Epithelial cell of proximal tubule (primary cell): ENCODE measurements at regions not wholly inside any gene's neighbourhood (a gene's known extent, or its start where the extent isn't known, plus 50 kb on each side); places are given as distances from the start of the nearest gene placed in this dataset.

Source experiments
- DNase-seq: peaks from one replicate; pipeline ENCODE4 v3.0.0-alpha.2; 2011; ENCODE audit warnings: low read depth
- H3K4me3 ChIP-seq: 2 replicates; pipeline ENCODE4 v1.5.1; 2011; ENCODE audit warnings: low read depth, mild to moderate bottlenecking, low read length
- CTCF ChIP-seq: conservative IDR thresholded peaks from 2 replicates; pipeline ENCODE4 v1.5.1; 2012; ENCODE audit warnings: low read depth, mild to moderate bottlenecking, low read length

DNA sequence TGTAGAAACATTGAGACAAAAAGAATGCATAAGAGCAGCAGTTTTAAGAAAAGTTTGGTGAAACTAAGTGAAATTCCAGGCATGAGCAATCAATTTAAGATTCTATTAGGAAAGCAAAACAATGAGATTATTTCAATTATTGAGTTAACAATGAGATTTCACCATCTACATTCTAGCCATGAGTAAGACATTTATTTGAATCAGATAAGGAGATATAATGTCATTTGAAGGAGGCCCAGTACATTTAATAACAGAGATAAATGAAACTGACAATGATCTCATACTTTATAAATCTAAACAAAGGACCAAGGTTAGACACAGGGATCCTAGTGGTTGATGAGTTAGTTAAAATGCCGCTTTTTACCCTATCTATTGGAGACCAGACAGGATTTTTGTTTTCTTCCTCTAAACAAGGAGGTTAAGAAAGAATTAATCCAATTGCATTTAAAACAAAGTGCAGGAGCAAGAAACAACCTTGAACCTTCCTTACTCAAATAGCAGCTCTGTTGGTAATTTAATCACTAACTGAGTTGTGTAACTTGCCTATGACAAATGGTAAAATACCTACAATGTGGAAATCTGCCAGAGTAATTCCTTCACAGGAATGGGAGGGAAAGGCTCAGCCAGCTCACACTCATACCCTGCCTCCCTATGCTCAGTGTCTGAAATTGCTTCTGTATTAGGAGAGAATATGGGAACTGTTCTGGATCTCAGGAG is 103.5 kb upstream of the NR3C1 start:
- H3K4me3 ChIP-seq: no peak overlapping the region
- TF ChIP-seq CTCF: peak; percentile 41
- DNase-seq: peak; percentile 94

DNA sequence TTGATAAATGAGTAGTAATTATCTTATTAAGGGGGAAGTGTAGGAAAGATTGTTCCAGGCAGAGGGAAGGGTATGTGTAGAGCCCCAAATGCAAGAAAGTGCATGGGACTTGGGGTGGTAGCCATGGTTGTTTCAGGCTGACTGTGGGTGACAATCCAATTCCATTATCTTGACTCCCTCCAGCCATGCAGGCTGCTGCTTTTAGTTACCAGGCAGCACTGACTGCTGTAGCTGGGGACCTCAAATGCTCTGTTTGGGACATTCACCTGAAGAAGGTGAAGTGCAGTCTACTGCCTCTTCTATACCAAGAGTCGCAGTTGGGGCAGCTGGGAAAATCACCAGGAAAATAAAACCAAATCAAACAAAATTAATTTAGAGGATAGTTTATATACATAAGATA is 102.4 kb upstream of the NR3C1 start:
- no peak overlapping the region for H3K4me3 ChIP-seq
- no peak for TF ChIP-seq CTCF
- DNase-seq: no peak

DNA sequence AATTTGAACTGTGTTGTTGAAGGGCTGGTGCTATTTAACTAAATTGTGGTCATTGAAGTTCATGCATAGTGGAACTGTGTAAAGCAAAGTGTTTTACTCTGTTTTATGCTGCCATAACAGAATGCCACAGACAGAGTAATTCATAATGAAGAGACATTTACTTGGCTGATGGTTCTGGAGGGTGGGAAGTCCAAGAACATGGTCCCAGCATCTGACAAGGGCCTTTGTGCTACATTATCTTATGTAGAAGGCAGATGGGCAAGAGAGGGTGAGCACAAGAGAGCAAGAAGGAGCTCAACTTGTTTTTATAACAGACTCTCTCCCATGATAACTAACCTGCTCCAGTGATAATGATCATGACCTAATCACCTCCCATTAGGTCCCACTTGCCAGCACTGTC is 101.9 kb upstream of the NR3C1 start:
- no peak for TF ChIP-seq CTCF

GRCh38 chr5:143501310-143502044 is 98.0 kb upstream of the NR3C1 start:
- TF ChIP-seq CTCF: no peak
- H3K4me3 ChIP-seq: no peak overlapping the region
- no peak for DNase-seq

More for the DNA sequence above, 101.9 kb upstream of the NR3C1 start:
- DNase-seq: no peak
- no peak overlapping the region for H3K4me3 ChIP-seq

DNA sequence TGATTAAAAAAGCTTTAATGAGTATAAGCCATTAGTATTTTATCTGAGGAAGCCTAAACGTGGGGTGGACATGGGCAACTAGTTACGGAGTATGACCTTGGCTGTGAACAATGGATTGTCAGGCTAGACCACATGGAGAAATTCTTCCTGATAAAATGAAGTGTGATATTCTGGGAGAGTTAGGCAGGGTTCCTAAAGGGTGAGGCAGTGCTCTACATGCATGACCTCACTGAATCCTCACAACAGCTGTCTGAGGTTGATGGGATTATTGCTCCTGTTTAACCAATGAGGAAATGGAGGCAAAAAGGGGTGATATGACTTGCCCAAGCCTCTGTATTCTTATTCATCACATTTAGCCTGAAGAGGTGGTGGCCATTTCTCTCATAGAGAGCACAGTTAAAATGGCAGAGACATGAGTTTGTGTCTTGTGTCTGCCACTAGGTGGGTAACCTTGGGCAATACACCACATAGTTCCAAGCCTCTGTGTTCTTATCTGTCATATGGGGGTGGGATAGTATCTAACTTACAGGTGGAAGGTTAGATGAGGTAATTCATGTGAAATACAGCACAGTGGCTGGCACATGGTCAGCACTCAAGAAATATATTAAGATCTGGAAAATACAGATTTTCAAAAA is 96.1 kb upstream of the NR3C1 start:
- peak; percentile 16 for TF ChIP-seq CTCF
- H3K4me3 ChIP-seq: no peak overlapping the region
- DNase-seq: no peak

GRCh38 chr5:143498821-143499220 is 95.3 kb upstream of the NR3C1 start:
- no peak overlapping the region for H3K4me3 ChIP-seq
- DNase-seq: no peak
- TF ChIP-seq CTCF: no peak

DNA sequence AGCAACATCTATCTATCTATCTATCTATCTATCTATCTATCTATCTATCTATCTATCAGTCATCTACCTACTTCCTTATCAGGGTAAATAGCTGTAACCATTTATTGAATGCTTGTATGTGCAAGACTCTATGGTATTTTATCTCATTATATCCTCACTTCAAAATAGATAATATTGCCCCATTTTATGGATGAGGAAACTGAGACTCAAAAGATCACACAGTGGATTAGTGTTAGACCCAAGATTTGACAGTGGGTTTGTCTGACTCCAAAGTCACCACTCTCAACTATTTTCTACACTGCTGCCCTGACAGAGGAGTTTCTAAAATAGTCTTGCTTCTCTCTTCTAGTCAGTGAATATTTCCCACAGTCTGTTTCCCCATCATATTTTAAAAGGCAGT is 94.3 kb upstream of the NR3C1 start:
- no peak overlapping the region for H3K4me3 ChIP-seq
- no peak for TF ChIP-seq CTCF
- DNase-seq: no peak
